Activated CD8-positive, alpha-beta memory T cell treated with anti-CD3 and anti-CD28 coated beads, Interleukin-2, amount 50 U/mL, for 4 hours (primary cell): ENCODE measurements at regions not wholly inside any gene's neighbourhood (a gene's known extent, or its start where the extent isn't known, plus 50 kb on each side); places are given as distances from the start of the nearest gene placed in this dataset.
"Not testable (repeated sequence)": the region's sequence is repeated elsewhere in the genome, so short reads cannot be mapped to it uniquely, and the experiment has no call there.

Experiments used
- DNase-seq: peaks from one replicate; pipeline ENCODE4 v3.0.0-alpha.2; 2020

- no peak for DNase-seq
Observed at GRCh38 chr14:49105956-49106355, 480.2 kb downstream of the RPS29 start.

- no peak for DNase-seq
Observed at GRCh38 chr14:49105512-49105911, 480.7 kb downstream of the RPS29 start.

- no peak for DNase-seq
Observed at GRCh38 chr14:49092345-49092744, 493.8 kb downstream of the RPS29 start.

GRCh38 chr14:49089107-49089506, 497.1 kb downstream of the RPS29 start:
- no peak for DNase-seq

- not testable (repeated sequence) for DNase-seq
Observed at GRCh38 chr14:49073292-49073691, 512.9 kb downstream of the RPS29 start.

- no peak for DNase-seq
Observed at GRCh38 chr14:49058511-49058910, 527.7 kb downstream of the RPS29 start.

GRCh38 chr14:49057838-49058510, 528.2 kb downstream of the RPS29 start:
- no peak for DNase-seq

- DNase-seq, result no peak
Observed at GRCh38 chr14:49056021-49056420, 530.2 kb downstream of the RPS29 start.

- no peak for DNase-seq
Observed at GRCh38 chr14:49052521-49052920, 533.7 kb downstream of the RPS29 start.

GRCh38 chr14:49051328-49052060, 534.7 kb downstream of the RPS29 start:
- DNase-seq, result no peak

GRCh38 chr14:49050822-49051221, 535.4 kb downstream of the RPS29 start:
- no peak for DNase-seq

- no peak for DNase-seq
Observed at GRCh38 chr14:49049711-49050110, 536.5 kb downstream of the RPS29 start.

GRCh38 chr14:49044981-49045380, 541.2 kb downstream of the RPS29 start:
- no peak for DNase-seq

GRCh38 chr14:49036984-49037516, 549.1 kb downstream of the RPS29 start:
- DNase-seq, result no peak

- no peak for DNase-seq
Observed at GRCh38 chr14:49036266-49036665, 549.9 kb downstream of the RPS29 start.

GRCh38 chr14:49033131-49033530, 553.0 kb downstream of the RPS29 start:
- no peak for DNase-seq

- DNase-seq, result not testable (repeated sequence)
Observed at GRCh38 chr14:49031710-49032109, 554.5 kb downstream of the RPS29 start.

GRCh38 chr14:49019467-49020115, 566.6 kb downstream of the RPS29 start:
- DNase-seq, result no peak

GRCh38 chr14:49017447-49017846, 568.7 kb downstream of the RPS29 start:
- no peak for DNase-seq

GRCh38 chr14:49016381-49016780, 569.8 kb downstream of the RPS29 start:
- no peak for DNase-seq

GRCh38 chr14:49014476-49014875, 571.7 kb downstream of the RPS29 start:
- DNase-seq, result no peak

GRCh38 chr14:49008363-49008762, 577.8 kb downstream of the RPS29 start:
- DNase-seq, result no peak

- no peak for DNase-seq
Observed at GRCh38 chr14:48991141-48991540, 595.0 kb downstream of the RPS29 start.

GRCh38 chr14:48983351-48983888, 602.8 kb downstream of the RPS29 start:
- no peak for DNase-seq
